Upper lobe of left lung (tissue), 4 donors: ENCODE measurements at regions not wholly inside any gene's neighbourhood (a gene's known extent, or its start where the extent isn't known, plus 50 kb on each side); places are given as distances from the start of the nearest gene placed in this dataset.

Source experiments
- EP300 ChIP-seq, 4 donors: sonication (generic); formaldehyde crosslinking; IDR thresholded peaks; one replicate each; pipeline ENCODE4 v1.5.1; 2017; ENCODE audit warnings: antibody characterized with exemption in 4 of 4, control low read depth in 2 of 4
- POLR2A ChIP-seq, 4 donors: fragments of 450-650 bp; IDR thresholded peaks; one replicate each; pipeline ENCODE4 v1.5.1; 2016 to 2017; ENCODE audit warnings: antibody characterized with exemption in 4 of 4, mild to moderate bottlenecking in 2 of 4
- POLR2AphosphoS5 ChIP-seq, 2 donors: sonication (generic); formaldehyde crosslinking; IDR thresholded peaks; one replicate each; pipeline ENCODE4 v1.5.1; 2017; ENCODE audit warnings: antibody characterized with exemption in 2 of 2
- TF ChIP-seq, protein P1 (sequence below), 6 experiments: fragments of 450-650 bp in 4 of 6; fragments of 200-600 bp in 2 of 6; sonication (generic) in 2 of 6; IDR thresholded peaks; one replicate each; pipeline ENCODE4 v1.5.1; 2016 to 2019; ENCODE audit warnings: antibody characterized with exemption in 6 of 6

DNA sequence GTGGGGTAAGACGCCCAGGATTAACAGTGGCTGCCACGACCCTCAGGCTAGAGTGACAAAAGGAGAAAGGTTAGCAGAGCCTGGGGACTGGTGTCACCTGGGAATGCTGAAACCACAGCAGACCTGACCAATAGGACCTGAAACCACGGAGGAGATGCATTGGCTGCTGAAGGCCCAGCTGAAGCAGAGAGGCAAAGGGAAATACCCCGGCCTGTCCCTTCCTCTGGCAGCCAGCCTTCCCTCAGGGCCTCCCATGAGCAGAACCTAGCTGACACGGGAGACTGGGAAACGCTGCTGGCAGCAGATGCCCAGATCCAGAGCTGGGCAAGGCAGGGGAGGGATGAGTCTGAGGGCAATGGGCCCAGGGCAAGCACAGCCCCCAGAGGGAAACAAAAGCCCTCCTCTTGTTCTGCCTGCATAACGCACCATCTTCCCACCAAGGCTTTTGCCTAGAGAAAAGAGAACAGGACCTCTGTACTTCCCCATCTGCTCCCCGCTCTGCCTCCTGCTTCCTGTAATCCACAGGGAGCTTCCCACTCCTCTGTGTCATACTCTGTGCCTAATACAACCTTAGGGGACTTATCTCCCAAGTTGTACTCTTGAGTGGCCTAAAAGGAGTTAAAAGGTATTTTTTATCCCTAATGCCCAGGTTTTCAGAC, 216.2 kb downstream of the ABHD5 start:
- TF ChIP-seq, protein P1, sequence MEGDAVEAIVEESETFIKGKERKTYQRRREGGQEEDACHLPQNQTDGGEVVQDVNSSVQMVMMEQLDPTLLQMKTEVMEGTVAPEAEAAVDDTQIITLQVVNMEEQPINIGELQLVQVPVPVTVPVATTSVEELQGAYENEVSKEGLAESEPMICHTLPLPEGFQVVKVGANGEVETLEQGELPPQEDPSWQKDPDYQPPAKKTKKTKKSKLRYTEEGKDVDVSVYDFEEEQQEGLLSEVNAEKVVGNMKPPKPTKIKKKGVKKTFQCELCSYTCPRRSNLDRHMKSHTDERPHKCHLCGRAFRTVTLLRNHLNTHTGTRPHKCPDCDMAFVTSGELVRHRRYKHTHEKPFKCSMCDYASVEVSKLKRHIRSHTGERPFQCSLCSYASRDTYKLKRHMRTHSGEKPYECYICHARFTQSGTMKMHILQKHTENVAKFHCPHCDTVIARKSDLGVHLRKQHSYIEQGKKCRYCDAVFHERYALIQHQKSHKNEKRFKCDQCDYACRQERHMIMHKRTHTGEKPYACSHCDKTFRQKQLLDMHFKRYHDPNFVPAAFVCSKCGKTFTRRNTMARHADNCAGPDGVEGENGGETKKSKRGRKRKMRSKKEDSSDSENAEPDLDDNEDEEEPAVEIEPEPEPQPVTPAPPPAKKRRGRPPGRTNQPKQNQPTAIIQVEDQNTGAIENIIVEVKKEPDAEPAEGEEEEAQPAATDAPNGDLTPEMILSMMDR (IDR thresholded peaks at IDR 0.05): no peak
- TF ChIP-seq POLR2A (IDR thresholded peaks at IDR 0.05) (no peak), POLR2AphosphoS5 (IDR thresholded peaks at IDR 0.05) (no peak), EP300 (IDR thresholded peaks at IDR 0.05) (no peak)
